HT-29 (cell line): ENCODE measurements at regions not wholly inside any gene's neighbourhood (a gene's known extent, or its start where the extent isn't known, plus 50 kb on each side); places are given as distances from the start of the nearest gene placed in this dataset.

ENCODE experiments used
- DNase-seq: peaks from one replicate; pipeline ENCODE4 v3.0.0-alpha.2; 2015; ENCODE audit warnings: low spot score

DNA sequence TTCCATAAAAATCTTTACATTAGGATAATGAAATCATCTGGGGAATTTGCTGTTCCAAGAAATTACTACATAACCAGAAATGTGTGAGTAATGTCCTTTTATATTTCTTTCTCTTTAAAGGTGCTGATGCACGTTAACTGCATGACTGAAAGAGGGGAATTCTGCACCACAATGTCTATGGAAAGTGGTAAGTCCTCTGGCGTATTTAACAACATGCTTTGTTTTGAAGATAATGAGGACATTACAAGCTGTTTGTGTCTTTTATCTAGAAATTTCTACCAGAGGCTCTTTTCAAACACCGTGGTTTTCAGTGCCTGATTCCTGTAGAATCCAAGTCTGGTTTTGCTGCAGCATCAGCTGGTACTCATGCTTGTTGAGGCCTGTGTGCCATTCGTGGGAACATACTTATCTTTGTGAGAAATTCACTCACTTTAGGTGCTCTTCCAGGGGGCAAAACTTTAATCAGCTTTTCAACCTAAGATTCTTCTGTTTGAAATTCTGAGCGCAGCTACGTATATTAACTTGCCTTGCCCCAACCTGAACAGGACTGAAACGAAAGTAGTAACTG lies 257.2 kb downstream of the PDHA2 start:
- DNase-seq, result no peak

DNA sequence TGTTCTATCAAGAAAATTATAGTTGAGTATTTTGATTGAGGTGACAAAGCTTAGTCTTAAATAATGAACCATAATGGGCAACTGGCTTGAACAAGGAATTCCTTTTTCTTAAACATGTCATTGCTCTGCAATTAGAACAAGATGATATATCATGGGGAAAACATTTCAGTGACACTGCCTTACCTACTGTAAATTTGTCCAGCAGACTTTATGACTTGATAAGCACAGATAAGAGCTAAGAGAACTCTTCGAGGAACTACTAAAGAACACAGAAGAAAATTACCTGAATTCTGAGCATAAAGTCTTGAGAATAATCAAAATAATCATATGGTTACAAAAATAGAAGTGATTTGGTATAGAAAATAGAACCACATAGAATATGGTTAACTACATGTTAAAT lies 257.8 kb downstream of the PDHA2 start:
- no peak for DNase-seq

DNA sequence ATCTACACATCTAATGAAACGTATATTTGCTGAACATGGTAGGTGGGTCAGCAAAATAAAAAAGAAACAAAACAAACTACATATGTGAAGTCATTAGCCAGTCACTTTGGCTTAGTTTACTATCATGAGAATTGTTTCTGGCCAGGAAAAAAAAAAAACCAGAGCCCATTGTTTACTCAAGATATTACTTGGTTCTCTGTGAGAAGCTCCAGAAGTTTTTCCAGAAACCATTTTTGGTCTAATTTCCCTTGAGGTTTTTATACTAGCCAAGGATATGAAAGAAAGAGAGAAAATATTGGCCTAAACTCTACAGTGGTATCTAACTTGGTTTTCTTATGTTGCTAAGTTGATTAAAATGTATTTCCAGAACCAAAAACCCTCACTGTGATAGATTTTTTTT lies 259.1 kb downstream of the PDHA2 start:
- DNase-seq, result no peak

DNA sequence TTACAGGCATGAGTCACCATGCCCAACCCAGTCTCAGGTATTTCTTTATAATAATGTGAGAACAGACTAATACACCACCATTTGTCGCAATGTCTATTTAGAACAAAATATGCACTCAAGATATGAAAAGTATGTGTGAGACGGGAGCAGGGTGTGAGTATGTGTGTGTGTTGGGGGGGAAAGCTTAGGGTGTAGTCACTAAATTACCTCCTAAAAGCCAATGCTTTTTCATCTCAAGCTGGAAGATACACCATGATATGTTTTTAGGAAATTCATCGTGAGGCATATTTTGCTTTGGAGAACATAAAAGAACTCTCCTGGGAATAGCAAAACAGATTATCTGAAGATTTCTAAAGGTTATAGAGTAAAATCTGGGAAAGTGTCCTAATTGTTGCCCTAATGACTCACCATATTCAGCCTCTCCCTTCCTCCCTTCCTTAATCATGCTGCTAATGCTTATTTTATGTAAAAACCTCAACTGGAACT lies 262.7 kb downstream of the PDHA2 start:
- DNase-seq, result no peak

DNA sequence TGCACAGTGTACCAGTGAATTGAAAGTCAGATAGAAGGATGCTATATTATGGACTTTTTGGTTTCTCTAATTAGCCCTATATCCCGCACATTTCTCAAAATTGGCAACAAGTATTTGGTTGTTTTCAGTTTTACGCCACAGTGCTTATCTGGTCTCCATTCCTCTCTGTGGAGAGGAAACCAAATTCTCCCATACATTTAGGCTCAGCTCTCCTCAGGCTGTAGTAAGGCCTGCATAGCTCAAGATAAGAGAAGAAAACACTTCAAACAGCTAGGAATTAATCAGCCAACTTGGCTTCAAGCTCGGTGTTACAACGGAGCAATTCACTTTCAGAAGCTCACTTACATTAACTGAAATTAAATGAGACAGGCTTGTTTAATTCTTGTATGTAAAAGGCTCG lies 263.2 kb downstream of the PDHA2 start:
- no peak for DNase-seq

DNA sequence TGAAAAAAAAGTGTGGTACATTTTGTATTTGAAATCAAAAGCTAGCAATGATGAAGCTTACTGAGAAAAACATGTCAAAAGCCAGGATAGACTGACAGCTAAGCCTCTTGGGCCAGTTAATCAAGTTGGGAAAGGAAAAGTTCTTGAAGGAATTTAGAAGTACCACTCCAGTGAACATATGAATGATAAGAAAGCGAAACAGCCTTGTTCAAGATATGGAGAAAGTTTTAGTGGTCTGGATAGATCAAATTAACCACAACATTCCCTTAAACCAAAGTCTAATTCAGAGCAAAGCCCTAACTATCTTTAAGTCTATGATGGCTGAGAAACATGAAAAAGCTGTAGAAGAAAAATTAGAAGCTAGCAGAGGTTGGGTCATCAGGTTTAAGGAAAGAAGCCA lies 268.3 kb downstream of the PDHA2 start:
- DNase-seq, result no peak

DNA sequence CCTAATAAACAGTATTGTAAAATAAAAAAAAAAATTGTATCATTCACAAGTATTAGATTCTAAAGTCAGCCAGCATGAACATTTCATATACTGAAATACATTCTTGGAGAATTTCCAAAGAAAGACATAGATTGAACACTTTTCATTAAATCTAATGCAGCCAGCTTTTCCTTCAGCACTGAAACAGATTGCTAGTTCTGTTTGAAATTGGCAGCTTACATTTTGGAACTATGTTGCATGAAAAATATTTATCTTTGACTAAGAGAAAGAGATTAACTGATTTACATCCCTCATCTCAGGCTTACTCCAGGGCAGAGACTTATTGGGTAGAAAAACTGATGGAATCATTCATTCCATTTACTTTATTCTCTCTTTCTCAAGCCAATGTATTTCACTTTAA lies 272.7 kb downstream of the PDHA2 start:
- no peak for DNase-seq

DNA sequence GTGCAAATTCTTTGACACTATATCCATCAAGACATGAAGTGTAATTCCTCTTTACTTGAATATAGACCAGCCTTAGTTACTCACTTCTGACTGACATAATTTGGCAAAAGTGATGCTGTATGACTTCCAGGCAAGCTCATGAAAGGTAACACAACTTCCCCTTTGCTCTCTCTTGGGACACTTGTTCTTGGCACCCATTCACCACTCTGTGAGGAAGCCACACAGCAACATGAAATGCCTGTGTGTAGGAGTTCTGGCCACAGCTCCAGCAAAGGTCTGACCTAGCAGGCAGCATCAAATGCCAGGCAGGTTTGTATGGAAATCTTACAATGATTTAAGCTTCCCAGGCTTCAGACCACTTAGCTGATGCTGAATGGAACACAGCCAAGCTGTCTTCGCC lies 280.3 kb downstream of the PDHA2 start:
- DNase-seq, result no peak

DNA sequence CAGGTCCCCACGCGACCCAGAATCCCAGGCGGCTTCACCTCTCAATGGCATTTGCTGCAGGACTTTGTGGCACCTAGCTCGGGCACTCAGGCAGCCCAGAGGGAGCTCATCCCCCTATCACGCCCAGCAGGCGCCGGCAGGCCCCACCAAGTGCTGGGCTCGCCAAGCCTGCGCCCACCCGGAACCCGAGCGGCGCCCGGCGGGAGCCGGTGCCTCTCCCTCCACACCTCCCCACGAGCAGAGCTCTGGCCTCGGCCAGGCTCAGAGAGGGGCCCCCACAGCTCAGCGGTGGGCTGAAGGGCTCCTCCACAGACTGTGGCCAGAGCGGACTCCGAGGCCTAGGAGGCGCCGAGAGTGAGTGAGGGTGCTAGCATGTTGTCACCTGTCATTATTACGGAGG lies 286.3 kb downstream of the PDHA2 start:
- no peak for DNase-seq

DNA sequence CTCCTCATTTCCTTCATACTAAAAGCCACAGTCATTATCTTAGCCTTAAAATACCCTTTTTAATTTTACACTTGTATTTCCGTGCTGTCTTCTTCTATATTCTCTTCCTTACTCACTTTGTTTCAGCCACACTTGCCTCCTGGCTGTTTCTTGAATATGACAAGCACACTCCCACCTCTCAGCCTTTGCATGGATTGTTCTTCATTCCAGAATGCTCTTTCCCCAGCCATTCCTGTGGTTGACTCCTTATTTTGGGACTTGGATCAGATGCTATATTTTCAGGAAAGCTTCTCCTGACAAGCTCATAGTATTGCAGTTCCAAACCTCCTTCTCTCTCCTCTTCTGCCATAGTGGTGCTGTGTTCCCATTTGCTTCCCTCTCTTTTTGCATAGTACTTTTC lies 291.3 kb downstream of the PDHA2 start:
- DNase-seq, result no peak

DNA sequence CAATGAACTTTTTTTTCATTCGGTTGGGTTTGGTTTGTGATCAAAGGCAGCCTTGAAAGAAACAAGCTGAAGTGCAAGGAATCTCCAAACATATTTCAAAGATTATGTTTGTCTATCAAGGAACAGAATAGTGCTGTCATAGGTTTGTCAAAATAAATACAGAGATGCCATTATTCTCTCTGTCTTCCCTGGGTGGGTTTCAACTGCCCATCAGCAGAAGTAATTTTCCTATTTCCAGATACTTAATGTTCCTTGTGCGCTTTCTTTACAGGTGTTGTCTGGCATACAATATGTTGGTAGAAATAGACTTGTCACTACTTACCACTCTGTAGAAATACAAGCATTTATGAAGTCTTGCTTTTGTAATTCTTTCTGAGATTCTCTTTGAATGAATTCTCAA lies 294.9 kb downstream of the PDHA2 start:
- DNase-seq, result no peak

DNA sequence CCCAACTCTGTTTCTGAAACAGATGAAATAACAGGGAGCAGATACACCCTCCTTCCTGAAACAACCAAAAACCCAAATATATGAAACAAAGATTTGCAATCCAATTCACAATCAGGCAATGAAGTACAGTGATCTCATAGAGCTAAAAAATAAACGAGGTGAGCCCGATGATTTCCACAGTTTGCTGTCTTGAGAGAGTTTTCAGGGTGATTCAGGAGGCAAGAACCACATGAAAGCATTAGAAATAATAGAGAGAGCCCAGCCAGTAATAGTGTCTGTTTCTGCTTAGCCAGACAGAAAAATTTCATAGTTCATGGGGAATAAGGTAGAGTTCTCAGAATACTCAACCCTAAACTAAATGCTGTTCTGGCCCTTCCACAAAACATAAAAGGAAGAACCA lies 296.2 kb downstream of the PDHA2 start:
- DNase-seq, result no peak

DNA sequence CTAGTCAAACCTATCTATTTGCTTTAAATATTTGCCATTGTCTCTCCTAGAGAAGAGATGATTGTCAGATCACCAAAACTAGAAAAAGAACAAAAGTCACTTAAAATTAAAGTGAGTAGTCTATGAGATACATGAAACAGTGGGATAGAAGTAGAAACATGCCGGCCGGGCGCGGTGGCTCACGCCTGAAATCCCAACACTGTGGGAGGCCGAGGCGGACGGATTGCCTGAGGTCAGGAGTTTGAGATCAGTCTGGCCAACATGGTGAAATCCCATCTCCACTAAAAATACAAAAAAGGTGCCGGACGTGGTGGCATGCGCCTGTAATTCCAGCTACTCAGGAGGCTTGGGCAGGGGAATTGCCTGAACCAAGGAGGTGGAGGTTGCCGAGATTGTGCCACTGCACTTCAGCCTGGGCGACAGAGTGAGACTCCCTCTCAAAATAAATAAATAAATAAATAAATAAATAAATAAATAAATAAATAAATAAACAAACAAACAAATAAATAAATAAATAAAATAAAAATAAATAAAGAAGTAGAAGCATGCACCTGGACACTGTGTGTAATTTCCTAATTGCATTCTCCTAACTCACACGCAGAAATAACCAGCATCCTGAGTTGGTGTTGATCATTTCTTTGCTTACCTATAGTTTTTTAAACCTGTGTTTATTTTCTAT lies 299.5 kb downstream of the PDHA2 start:
- no peak for DNase-seq

DNA sequence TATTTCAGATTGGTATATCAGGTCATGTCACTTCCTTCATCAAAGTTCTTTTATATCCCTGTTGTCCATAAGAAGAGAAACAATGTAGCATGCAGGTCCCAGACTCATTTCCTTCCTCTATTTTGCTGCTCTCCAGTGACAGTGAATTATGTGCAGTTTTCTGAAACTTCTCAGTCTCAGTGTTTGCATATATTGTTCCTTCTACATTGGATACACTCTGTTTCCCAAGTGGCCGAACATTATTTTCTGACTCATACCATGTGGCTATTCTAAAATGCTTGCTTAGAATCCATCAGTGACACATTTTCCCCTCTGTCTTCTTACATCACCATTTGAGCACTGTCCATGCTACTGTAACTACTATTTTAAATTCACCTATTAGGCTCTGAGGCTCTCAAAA lies 305.7 kb downstream of the PDHA2 start:
- no peak for DNase-seq

DNA sequence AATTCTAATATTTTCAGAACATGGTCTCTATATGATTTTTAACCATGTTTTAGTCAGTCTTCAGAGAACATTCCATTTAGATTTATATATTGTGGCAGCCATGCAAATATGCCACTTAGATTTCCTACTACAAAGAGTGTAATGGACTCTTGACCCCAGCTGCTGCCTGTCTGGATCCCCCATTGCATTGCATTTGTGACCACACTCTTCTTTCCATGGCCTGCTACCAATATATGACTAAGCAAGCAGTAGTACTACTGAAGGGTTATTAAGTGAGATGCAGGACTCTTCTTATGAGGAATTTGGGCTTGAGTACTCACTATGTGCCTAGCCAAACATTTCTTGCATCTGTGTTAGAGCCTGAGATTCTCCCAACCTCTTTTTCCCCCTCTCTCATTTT lies 306.8 kb downstream of the PDHA2 start:
- DNase-seq, result no peak

DNA sequence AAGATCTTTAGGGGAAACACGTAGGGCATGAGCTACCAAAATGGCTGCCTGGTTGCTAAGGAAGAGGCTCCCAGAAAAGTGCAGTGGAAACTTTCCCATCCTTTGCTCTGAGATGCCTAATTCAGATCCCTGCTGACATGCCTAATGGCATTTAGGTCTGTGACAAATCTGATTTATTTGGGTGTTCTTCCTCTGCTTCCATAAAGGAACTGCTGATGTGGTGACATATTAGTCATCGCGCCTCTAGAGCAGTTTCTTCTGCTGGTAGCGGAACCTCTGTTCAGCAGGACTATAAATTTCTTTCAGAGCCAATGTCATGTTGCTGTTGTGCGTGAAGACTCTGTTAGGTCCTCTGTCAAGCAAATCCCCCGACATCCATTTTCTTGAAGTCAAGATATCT lies 310.0 kb downstream of the PDHA2 start:
- no peak for DNase-seq

DNA sequence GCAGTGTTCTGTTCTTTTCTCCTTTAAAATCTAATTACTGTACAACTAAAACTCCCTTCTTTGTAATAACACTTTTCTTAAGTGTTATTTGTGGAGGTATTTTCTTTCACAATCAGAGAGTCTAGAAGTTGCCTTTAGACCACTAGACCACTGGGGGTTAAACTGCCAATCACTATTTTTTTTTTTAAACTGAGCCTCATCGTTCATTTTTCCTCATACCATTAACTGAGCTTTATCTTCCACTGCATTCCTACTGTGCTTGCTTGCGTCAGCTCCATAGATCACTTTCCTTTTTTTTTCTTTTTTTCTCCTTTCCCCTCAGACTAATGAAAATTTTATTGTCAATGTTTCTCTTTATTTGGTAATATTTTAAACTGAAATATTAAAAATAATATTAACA lies 310.6 kb downstream of the PDHA2 start:
- no peak for DNase-seq

DNA sequence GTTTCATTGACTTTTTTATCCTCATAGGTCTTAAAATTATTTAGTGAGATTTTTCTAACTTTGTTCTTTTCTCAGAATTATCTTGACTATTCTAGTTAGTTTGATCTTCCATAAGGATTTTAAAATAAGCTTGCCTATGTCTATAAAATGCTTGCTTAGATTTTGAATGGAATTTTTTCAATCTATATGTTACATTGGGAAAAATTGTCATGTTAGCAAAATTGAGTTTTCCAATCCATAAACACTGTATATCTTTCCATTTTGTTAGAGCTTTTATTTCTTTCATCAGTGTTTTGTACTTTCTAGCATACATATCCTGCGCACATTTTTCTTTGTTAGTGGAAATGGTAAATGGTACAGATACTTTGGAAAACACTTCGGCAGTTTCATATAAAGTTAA lies 312.9 kb downstream of the PDHA2 start:
- no peak for DNase-seq

DNA sequence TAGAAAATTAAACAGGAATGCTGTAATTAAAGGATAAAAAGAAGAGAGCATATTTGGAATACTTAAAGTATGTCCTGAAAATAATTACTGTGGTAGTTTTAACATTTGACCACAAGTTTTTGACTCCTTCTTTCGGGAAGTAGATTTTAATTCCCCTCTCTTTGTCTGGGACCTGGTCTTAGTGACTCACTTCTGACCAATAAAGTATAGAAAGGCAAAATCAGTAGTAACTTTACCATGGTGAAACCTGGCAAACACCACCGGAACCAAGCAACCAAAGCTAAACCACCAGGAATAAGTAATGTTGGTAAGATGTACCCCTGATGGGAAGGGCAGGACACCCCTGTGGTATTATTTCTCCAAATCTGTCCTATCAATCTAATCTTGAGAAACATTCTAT lies 314.8 kb downstream of the PDHA2 start:
- DNase-seq, result no peak

DNA sequence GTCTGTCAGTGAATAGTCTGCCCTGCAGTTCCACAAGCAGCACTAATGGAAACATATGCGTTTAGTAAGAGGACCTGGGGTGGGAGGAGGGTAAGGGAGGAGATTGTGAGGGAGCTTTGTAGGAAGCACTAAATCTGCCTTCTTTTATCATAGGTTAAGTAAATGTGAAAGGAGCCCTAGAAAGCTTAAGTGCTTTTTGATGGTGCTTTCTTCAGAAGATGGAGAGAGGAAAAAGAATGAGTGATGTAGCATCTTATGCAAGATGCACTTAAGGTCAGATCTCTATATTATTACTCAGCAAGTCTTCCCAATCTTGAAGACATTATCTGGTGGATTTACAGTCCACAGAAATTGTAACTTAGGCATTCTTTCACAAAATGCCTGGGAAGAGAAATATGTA lies 322.7 kb downstream of the PDHA2 start:
- no peak for DNase-seq

DNA sequence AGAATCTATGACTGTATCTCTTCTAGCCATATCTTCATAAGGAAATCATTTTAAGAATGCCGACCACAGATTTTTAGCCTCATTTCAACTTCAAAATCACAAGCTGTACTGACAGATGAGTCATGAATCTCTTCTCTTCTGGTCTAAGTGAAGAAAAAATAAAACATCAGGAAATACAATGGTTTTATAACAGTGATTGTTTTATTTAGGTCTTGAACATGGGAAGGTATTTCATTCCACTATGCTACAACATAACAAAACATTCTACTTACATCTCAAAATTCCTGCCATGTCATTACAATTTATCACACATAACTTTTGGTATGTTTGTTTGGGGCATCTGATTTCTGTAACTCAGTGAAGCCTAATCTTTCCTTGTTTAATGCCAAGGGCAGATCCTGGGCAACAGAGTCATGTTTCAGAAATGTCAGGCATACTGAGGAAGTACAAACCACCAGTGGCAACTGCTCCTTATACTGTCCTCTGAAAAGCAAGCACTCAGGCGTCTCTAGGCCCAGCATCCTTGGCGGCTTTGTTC lies 325.0 kb downstream of the PDHA2 start:
- no peak for DNase-seq

DNA sequence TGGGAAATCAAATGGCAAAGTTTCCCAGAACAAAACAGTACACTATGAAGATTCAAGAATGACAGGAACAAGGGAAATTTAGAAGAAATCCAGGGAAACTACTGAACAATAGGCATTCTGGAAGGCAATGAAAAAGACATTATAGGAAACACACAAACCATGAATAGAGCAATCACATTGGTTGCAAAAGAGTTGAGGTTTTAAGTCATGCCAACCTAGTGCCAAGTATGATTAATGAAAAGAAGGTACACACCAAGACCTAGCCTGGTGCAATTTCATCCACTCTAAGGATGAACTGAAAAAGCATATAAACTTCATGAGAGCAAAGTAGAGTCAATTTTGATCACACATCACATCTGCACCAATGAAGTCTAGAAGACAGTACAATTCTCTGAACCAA lies 326.9 kb downstream of the PDHA2 start:
- no peak for DNase-seq

DNA sequence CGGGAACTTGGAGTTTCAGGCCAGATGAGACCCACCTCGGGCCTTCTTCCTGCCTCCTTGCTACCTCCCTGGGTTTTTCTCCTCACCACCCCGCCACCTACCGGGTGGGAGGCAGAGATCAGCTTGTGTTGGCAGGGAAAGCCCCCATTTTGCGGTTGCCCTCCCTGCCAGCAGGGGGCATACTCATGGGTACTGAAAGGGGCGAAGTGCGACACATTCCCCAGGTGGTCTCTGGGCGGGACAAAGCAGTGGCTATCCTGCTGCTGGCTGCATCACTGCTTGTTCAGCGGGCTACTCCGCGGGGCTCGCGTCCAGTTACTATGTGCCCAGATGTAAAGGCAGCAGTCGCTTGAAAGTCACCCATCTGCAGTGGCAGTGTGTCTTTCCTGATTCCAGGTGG lies 330.3 kb downstream of the PDHA2 start:
- DNase-seq, result no peak

DNA sequence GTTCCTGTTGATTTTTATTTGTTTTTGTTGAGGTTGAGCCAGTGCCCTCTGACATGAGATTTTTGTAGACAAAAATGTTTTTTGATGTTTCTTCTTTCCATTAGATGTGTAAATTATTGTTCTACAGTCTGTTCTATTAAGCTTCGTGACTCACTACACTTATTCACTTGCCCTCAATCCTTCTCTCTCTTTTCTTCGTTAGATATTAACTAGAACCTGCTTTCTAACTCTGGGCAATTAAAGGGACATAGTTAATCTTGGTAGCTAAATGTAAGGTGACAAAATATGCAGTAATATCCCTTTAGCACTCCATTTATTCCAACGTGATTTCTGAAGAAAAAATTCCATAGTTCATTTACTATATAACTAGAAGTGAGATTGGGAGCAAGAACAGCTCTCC lies 333.9 kb downstream of the PDHA2 start:
- no peak for DNase-seq
